DND-41 (cell line): ENCODE measurements at regions not wholly inside any gene's neighbourhood (a gene's known extent, or its start where the extent isn't known, plus 50 kb on each side); places are given as distances from the start of the nearest gene placed in this dataset.

Experiments
- ATAC-seq: fragments of 200-7000 bp; cut with Tn5 transposase; 3 replicates; pipeline ENCODE4 v1.9.1; 2021; ENCODE audit warnings: low read depth; ENCODE audit not compliant: insufficient read depth
- DNase-seq: peaks from one replicate; pipeline ENCODE4 v3.0.0-alpha.2; 2020
- H2AFZ ChIP-seq: 2 replicates; pipeline ENCODE4 v1.6.0; 2012; ENCODE audit warnings: low read depth, low read length
- H3K27ac ChIP-seq: 2 replicates; pipeline ENCODE4 v1.5.1; 2012; ENCODE audit warnings: low read length, inconsistent platforms
- H3K27me3 ChIP-seq: fragments of 200-600 bp; sonication (generic); 2 replicates; pipeline ENCODE4 v1.6.0; 2012; ENCODE audit warnings: low read length, mild to moderate bottlenecking, inconsistent platforms; ENCODE audit not compliant: insufficient read depth, poor library complexity
- H3K36me3 ChIP-seq: 2 replicates; pipeline ENCODE4 v1.5.1; 2012; ENCODE audit warnings: low read length, inconsistent platforms; ENCODE audit not compliant: insufficient read depth
- H3K4me1 ChIP-seq: 2 replicates; pipeline ENCODE4 v1.5.1; 2012; ENCODE audit warnings: mild to moderate bottlenecking, low read length; ENCODE audit not compliant: insufficient read depth
- H3K4me2 ChIP-seq: 2 replicates; pipeline ENCODE4 v1.6.0; 2012; ENCODE audit warnings: mild to moderate bottlenecking, moderate library complexity, low read length, inconsistent platforms; ENCODE audit not compliant: insufficient read depth
- H3K4me3 ChIP-seq, 2 experiments: fragments of 200-600 bp in 1 of 2; shearing (Covaris generic) in 1 of 2; 2 replicates each; pipeline ENCODE4 v1.5.1; 2012 to 2016; ENCODE audit warnings: inconsistent platforms in 2 of 2, low read length in 2 of 2, mild to moderate bottlenecking in 2 of 2, low read depth in 1 of 2, moderate library complexity in 1 of 2
- H3K79me2 ChIP-seq: 2 replicates; pipeline ENCODE4 v1.6.0; 2012; ENCODE audit warnings: low read length, inconsistent platforms; ENCODE audit not compliant: insufficient read depth
- H3K9ac ChIP-seq: 2 replicates; pipeline ENCODE4 v1.6.0; 2012; ENCODE audit warnings: low read depth, mild to moderate bottlenecking, inconsistent platforms, low read length, moderate library complexity
- H3K9me3 ChIP-seq: 2 replicates; pipeline ENCODE4 v1.5.1; 2012; ENCODE audit warnings: low read length, moderate library complexity, mild to moderate bottlenecking, inconsistent platforms; ENCODE audit not compliant: insufficient read depth, severe bottlenecking
- H4K20me1 ChIP-seq: 2 replicates; pipeline ENCODE4 v1.6.0; 2012; ENCODE audit warnings: low read length; ENCODE audit not compliant: insufficient read depth
- EZH2 ChIP-seq: IDR thresholded peaks from 3 replicates; pipeline ENCODE4 v1.6.1; 2012; ENCODE audit warnings: borderline replicate concordance, low read depth, mild to moderate bottlenecking, moderate library complexity, low read length, inconsistent platforms; ENCODE audit not compliant: severe bottlenecking
- TF ChIP-seq, protein P1 (sequence below): IDR thresholded peaks from 2 replicates; pipeline ENCODE4 v1.5.1; 2012; ENCODE audit warnings: borderline replicate concordance, low read length, moderate library complexity, mild to moderate bottlenecking; ENCODE audit not compliant: poor library complexity, severe bottlenecking; ENCODE audit errors: extremely low read depth

DNA sequence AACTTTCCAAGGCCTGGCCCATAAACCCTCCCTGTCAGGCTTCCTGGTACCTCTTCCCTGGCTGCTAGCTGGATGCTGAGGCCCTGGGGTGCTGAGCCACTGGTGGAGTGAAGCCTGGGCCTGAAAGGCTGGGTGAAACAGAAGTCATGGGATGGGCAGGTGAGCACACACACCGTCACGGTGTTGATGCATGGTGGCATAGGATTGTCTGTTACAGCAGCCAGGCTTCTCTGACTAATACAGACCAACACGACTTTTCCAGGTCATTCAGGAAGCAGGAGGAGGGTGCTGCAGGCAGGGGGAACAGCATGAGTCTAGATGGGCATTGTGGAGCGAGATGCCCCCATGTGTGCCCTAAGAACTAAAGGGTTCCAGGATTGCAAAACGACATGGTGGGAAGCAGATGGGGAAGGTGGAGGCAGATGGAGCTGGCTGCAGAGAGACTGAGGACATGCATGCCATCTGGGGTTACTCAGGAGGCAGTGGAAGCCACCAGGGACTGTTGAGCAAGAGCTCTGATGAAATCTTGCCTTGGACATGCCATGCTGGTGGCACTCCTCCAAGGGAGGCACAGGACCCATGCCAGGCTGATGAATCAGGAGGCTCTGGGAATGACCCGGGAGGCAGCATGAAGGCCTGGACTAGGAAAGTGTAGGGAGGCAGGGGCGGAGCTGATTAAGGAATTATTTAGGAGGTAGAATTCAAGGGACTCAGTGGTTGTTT is 480.9 kb downstream of the TSN start:
- Histone ChIP-seq H3K27ac (no peak overlapping the region), H3K79me2 (no peaks in the 10 kb centered on the region), H3K9ac (no peak overlapping the region), H3K27me3 (no peaks in the 10 kb centered on the region), H4K20me1 (no peaks in the 10 kb centered on the region), H3K4me2 (no peak overlapping the region), H3K4me3 (no peak overlapping the region), H3K36me3 (no peaks in the 10 kb centered on the region), H3K4me1 (no peaks in the 10 kb centered on the region), H2AFZ (no peak overlapping the region), H3K9me3 (no peaks in the 10 kb centered on the region)
- DNase-seq: no peak
- no peak for TF ChIP-seq EZH2
- TF ChIP-seq, protein P1, sequence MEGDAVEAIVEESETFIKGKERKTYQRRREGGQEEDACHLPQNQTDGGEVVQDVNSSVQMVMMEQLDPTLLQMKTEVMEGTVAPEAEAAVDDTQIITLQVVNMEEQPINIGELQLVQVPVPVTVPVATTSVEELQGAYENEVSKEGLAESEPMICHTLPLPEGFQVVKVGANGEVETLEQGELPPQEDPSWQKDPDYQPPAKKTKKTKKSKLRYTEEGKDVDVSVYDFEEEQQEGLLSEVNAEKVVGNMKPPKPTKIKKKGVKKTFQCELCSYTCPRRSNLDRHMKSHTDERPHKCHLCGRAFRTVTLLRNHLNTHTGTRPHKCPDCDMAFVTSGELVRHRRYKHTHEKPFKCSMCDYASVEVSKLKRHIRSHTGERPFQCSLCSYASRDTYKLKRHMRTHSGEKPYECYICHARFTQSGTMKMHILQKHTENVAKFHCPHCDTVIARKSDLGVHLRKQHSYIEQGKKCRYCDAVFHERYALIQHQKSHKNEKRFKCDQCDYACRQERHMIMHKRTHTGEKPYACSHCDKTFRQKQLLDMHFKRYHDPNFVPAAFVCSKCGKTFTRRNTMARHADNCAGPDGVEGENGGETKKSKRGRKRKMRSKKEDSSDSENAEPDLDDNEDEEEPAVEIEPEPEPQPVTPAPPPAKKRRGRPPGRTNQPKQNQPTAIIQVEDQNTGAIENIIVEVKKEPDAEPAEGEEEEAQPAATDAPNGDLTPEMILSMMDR: no peak
- no peak for ATAC-seq

DNA sequence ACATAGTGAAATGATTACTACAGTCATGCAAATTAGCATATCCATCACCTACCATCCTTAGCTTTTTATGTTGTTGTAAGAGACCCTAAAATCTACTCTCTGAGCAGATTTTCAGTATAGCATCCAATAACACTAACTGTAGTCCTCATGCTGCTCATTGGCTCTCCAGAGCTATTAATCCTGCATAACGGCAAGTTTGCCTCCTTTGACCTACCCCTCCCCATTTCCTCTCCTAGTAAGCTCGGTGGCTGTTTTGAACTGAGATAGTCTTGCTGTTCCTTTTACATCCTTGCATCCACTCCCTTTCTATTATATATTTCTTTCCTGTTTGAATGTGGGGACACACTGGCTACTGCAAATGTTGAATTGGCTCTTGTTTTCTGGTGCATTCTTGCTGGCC is 481.5 kb downstream of the TSN start:
- Histone ChIP-seq H3K4me2 (no peak overlapping the region), H3K27me3 (no peaks in the 10 kb centered on the region), H3K36me3 (no peaks in the 10 kb centered on the region), H2AFZ (no peak overlapping the region), H3K79me2 (no peaks in the 10 kb centered on the region), H3K4me1 (no peaks in the 10 kb centered on the region), H4K20me1 (no peaks in the 10 kb centered on the region), H3K27ac (no peak overlapping the region), H3K9ac (no peak overlapping the region), H3K4me3 (no peak overlapping the region), H3K9me3 (no peaks in the 10 kb centered on the region)
- TF ChIP-seq, protein P1: no peak
- no peak for TF ChIP-seq EZH2
- ATAC-seq (no peak), DNase-seq (no peak)

DNA sequence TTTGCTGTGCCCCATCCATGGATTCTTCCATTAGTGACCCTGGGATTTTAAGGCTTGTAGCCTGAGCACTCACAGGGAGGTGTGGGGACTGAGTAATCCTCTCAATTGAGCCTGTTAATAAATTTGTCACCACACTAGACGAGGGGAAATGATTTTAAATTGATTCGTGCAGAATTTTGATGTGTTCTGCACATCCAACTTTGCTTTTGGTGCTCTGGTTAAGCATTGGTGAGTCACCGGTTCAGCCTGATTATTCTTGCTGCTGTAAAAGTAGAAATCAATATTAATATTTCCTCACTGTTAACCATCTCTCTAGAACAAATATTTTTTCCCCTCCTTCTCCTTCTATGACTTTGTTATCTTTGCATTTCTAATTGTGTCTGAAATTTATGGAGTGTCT is 482.0 kb downstream of the TSN start:
- Histone ChIP-seq H3K4me1 (no peaks in the 10 kb centered on the region), H2AFZ (no peak overlapping the region), H3K36me3 (no peaks in the 10 kb centered on the region), H3K9me3 (no peaks in the 10 kb centered on the region), H3K27me3 (no peaks in the 10 kb centered on the region), H3K79me2 (no peaks in the 10 kb centered on the region), H3K4me3 (no peak overlapping the region), H3K9ac (no peak overlapping the region), H4K20me1 (no peaks in the 10 kb centered on the region), H3K4me2 (no peak overlapping the region), H3K27ac (no peak overlapping the region)
- ATAC-seq (no peak), DNase-seq (no peak)
- TF ChIP-seq, protein P1: no peak
- no peak for TF ChIP-seq EZH2
